GM19438 (cell line): ENCODE measurements at regions not wholly inside any gene's neighbourhood (a gene's known extent, or its start where the extent isn't known, plus 50 kb on each side); places are given as distances from the start of the nearest gene placed in this dataset.
"Not testable (repeated sequence)": the region's sequence is repeated elsewhere in the genome, so short reads cannot be mapped to it uniquely, and the experiment has no call there.

Source experiments
- ATAC-seq: cut with Tn5 transposase; IDR thresholded peaks from one replicate; pipeline ENCODE4 v1.9.1; 2021; ENCODE audit warnings: low read depth; ENCODE audit not compliant: unreplicated experiment

GRCh38 chr2:87404411-87405255 is 343.3 kb upstream of the PLGLB2 start:
- ATAC-seq: not testable (repeated sequence)

- not testable (repeated sequence) for ATAC-seq
These were observed 342.2 kb upstream of the PLGLB2 start for GRCh38 chr2:87405531-87406216.

- ATAC-seq: not testable (repeated sequence)
These were observed 341.3 kb upstream of the PLGLB2 start for GRCh38 chr2:87406406-87407175.

GRCh38 chr2:87409601-87410000 is 338.3 kb upstream of the PLGLB2 start:
- not testable (repeated sequence) for ATAC-seq

DNA sequence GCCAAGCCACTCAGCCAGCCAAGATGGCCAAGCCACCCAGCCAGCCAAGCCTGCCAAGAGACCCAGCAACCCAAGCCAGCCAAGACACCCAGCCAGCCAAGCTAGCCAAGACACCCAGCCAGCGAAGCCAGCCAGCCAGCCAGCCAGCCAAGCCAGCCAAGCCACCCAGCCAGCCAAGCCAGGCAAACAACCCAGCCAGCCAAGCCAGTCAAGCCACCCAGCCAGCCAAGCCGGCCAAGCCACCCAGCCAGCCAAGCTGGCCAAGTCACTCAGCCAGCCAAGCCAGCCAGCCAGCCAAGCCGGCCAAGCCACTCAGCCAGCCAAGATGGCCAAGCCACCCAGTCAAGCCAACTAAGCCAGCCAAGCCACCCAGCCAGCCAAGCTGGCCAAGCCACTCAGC is 337.5 kb upstream of the PLGLB2 start:
- not testable (repeated sequence) for ATAC-seq

GRCh38 chr2:87412036-87412820 is 335.7 kb upstream of the PLGLB2 start:
- ATAC-seq: not testable (repeated sequence)

DNA sequence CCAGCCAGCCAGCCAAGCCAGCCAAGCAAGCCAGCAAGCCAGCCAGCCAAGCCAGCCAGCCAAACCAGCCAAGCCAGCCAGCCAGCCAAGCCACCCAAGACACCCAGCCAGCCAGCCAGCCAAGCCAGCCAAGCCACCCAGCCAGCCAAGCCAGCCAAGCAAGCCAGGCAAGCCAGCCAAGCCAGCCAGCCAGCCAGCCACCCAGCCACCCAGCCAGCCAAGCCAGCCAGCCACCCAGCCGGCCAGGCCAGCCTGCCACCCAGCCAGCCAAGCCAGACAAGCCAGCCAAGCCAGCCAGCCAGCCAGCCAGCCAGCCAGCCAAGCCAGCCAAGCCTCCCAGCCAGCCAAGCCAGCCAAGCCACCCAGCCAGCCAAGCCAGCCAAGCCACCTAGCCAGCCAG is 333.6 kb upstream of the PLGLB2 start:
- not testable (repeated sequence) for ATAC-seq

- ATAC-seq: not testable (repeated sequence)
These were observed 332.9 kb upstream of the PLGLB2 start for GRCh38 chr2:87414795-87415570.

DNA sequence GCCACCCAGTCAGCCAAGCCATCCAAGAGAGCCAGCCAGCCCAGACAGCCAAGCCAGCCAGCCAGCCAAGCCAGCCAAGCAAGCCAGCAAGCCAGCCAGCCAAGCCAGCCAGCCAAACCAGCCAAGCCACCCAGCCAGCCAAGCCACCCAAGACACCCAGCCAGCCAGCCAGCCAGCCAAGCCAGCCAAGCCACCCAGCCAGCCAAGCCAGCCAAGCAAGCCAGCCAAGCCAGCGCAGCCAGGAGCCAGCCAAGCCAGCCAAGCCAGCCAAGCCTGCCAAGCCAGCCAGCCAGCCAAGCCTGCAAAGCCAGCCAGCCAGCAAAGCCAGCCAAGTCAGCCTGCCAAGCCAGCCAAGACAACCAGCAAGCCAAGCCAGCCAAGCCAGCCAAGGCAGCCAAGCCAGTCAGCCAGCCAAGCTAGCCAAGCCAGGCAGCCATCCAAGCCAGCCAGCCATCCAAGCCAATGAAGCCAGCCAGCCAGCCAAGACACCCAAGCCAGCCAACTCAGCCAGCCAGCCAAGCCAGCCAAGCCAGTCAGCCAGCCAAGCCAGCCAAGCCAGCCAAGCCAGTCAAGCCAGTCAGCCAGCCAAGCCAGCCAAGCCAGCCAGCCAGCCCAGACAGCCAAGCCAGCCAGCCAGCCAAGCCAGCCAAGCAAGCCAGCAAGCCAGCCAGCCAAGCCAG is 332.2 kb upstream of the PLGLB2 start:
- not testable (repeated sequence) for ATAC-seq

- not testable (repeated sequence) for ATAC-seq
These were observed 331.7 kb upstream of the PLGLB2 start for GRCh38 chr2:87416266-87416592.

DNA sequence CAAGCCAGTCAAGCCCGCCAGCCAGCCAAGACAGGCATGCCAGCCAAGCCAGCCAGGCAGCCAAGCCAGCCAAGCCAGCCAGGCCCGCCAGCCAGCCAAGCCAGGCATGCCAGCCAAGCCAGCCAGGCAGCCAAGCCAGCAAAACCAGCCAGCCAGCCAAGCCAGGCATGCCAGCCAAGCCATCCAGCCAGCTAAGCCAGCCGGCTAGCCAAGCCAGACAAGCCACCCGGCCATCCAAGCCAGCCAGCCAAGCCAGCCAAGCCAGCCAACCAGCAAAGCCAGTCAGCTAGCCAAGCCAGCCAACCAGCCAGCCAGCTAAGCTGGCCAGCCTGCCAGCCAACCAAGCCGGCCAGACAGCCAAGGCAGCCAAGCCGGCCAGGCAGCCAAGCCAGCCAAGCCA is 330.7 kb upstream of the PLGLB2 start:
- not testable (repeated sequence) for ATAC-seq

DNA sequence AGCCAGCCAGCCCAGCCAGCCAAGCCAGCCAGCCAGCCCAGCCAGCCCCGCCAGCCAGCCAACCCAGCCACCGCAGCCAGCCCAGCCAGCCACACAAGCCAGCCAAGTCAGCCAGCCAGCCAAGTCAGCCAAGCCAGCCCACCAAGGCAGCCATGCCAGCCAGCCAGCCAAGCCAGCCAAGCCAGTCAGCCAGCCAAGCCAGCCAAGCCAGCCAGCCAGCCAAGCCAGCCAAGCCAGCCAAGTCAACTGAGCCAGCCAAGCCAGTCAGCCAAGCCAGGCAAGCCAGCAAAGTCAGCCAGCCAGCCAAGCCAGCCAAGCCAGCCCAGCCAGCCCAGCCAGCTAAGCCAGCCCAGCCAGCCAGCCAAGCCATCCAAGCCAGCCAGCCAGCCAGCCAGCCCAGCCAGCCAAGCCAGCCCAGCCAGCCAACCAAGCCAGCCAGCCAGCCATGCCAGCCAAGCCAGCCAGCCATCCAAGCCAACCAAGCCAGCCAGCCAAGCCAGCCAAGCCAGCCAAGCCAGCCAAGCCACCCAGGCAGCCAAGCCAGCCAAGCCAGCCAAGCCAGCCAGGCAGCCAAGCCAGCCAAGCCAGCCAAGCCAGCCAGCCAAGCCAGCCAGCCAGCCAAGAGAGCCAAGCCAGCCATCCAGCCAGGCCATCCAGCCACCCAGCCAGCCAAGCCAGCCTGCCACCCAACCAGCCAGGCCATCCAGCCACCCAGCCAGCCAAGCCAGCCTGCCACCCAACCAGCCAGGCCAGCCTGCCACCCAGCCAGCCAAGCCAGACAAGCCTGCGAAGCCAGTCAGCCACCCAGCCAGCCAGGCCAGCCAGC is 329.9 kb upstream of the PLGLB2 start:
- not testable (repeated sequence) for ATAC-seq

DNA sequence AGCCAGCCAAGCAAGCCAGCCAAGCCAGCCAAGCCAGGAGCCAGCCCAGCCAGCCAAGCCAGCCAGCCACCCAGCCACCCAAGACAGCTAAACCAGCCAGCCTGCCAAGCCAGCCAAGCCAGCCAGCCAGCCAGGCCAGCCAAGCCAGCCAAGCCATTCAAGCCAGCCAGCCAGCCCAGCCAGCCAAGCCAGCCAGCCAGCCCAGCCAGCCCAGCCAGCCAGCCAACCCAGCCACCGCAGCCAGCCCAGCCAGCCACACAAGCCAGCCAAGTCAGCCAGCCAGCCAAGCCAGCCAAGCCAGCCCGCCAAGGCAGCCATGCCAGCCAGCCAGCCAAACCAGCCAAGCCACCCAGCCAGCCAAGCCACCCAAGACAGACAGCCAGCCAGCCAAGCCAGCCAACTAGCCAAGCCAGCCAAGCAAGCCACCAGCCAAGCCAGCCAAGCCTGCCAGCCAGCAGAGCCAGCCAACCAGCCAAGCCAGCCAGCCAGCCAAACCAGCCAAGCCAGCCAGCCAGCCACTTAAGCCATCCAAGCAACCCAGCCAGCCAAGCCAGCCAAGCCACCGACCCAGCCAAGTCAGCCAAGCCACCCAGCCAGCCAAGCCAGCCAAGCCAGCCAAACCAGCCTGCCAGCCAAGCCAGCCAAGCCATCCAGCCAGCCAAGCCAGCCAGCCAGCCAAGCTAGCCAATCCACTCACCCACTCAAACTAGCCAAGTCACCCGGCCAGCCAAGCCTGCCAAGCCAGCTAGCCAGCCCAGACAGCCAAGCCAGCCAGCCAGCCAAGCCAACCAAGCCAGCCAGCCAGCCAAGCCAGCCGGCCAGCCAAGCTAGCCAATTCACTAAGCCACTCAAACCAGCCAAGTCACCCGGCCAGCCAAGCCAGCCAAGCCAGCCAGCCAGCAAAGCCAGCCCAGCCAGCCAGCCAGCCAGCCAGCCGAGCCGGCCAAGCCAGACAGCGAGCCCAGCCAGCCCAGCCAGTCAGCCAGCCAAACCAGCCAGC is 328.8 kb upstream of the PLGLB2 start:
- ATAC-seq: not testable (repeated sequence)

GRCh38 chr2:87419980-87420379 is 327.9 kb upstream of the PLGLB2 start:
- not testable (repeated sequence) for ATAC-seq

- ATAC-seq: not testable (repeated sequence)
These were observed 326.9 kb upstream of the PLGLB2 start for GRCh38 chr2:87420954-87421353.

- ATAC-seq: not testable (repeated sequence)
These were observed 323.8 kb upstream of the PLGLB2 start for GRCh38 chr2:87423796-87424762.
